ENCODE measurements at regions not wholly inside any gene's neighbourhood (a gene's known extent, or its start where the extent isn't known, plus 50 kb on each side); places are given as distances from the start of the nearest gene placed in this dataset.

- TF ChIP-seq EP300 (IDR thresholded peaks at IDR 0.05; ENCODE audit: borderline replicate concordance in 1 of 2, low read depth in 1 of 2, low read length in 1 of 2) (no peak), FOXM1 (IDR thresholded peaks at IDR 0.05; ENCODE audit: low read depth) (no peak), GATA2 (CRISPR knock-in tag; IDR thresholded peaks at IDR 0.05) (no peak), CTCF (IDR thresholded peaks at IDR 0.05) (no peak)
These were observed 326.8 kb downstream of the TBL1XR1 start for GRCh38 chr3:176870451-176870850.

All from SK-N-SH (cell line).